Neural progenitor cell (in vitro differentiated cells): ENCODE measurements at regions not wholly inside any gene's neighbourhood (a gene's known extent, or its start where the extent isn't known, plus 50 kb on each side); places are given as distances from the start of the nearest gene placed in this dataset.

ENCODE experiments used
- EZH2 ChIP-seq: fragments of 200-600 bp; sonication (generic); IDR thresholded peaks from 2 replicates; pipeline ENCODE4 v1.6.1; 2017; ENCODE audit warnings: antibody characterized with exemption, mild to moderate bottlenecking, moderate library complexity
- EZH2phosphoT487 ChIP-seq: fragments of 200-600 bp; sonication (generic); IDR thresholded peaks from 2 replicates; pipeline ENCODE4 v1.6.1; 2017; ENCODE audit warnings: antibody characterized with exemption
- TF ChIP-seq, protein P1 (sequence below): fragments of 200-600 bp; sonication (generic); IDR thresholded peaks from 2 replicates; pipeline ENCODE4 v1.5.1; 2017; ENCODE audit warnings: antibody characterized with exemption, mild to moderate bottlenecking

DNA sequence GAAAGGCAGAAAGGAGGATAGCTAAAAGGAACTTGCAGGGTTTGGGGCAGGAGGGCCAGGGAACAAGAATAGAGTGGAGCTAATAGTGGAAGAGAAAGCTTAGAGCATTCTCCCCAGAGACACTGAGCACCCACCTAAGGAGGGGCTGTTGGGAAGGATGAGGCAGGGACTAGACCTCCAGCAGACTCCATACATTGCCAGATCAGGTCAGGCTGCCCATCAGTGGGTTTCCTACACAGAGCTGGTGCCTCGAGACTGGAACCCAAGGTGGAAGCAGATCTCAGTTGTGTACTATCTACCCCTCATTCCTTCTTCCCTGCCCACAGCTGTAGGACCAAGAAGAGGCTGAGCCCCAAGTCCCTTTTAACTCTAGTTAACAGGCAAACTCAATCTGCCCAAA is 148.5 kb downstream of the ZFP36L2 start:
- TF ChIP-seq, protein P1, sequence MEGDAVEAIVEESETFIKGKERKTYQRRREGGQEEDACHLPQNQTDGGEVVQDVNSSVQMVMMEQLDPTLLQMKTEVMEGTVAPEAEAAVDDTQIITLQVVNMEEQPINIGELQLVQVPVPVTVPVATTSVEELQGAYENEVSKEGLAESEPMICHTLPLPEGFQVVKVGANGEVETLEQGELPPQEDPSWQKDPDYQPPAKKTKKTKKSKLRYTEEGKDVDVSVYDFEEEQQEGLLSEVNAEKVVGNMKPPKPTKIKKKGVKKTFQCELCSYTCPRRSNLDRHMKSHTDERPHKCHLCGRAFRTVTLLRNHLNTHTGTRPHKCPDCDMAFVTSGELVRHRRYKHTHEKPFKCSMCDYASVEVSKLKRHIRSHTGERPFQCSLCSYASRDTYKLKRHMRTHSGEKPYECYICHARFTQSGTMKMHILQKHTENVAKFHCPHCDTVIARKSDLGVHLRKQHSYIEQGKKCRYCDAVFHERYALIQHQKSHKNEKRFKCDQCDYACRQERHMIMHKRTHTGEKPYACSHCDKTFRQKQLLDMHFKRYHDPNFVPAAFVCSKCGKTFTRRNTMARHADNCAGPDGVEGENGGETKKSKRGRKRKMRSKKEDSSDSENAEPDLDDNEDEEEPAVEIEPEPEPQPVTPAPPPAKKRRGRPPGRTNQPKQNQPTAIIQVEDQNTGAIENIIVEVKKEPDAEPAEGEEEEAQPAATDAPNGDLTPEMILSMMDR: no peak
- no peak for TF ChIP-seq EZH2
- no peak for TF ChIP-seq EZH2phosphoT487
